Left lung (tissue), 4 donors: ENCODE measurements at regions not wholly inside any gene's neighbourhood (a gene's known extent, or its start where the extent isn't known, plus 50 kb on each side); places are given as distances from the start of the nearest gene placed in this dataset.

Experiments used
- ATAC-seq: fragments of 200-7000 bp; cut with Tn5 transposase; one replicate; pipeline ENCODE4 v1.9.1; 2020; ENCODE audit warnings: moderate library complexity
- DNase-seq, 4 donors: peaks; one replicate each; pipeline ENCODE4 v3.0.0-alpha.2; 2013 to 2020
- H3K27ac ChIP-seq, 2 donors: fragments of 200-600 bp; sonication (generic) in 1 of 2; one replicate each; pipeline versions ENCODE4 v1.5.0 to v1.8.0; 2020 to 2021
- H3K27me3 ChIP-seq, 2 donors: fragments of 200-600 bp; sonication (generic) in 1 of 2; one replicate each; pipeline versions ENCODE4 v1.5.0 to v1.8.0; 2020 to 2021
- H3K36me3 ChIP-seq, 2 donors: fragments of 200-600 bp; sonication (generic) in 1 of 2; one replicate each; pipeline versions ENCODE4 v1.5.0 to v1.8.0; 2020 to 2021
- H3K4me1 ChIP-seq, 2 donors: fragments of 200-600 bp; one replicate each; pipeline ENCODE4 v1.8.0; 2021
- H3K4me3 ChIP-seq, 2 donors: fragments of 200-600 bp; sonication (generic) in 1 of 2; one replicate each; pipeline versions ENCODE4 v1.5.0 to v1.8.0; 2020 to 2021; ENCODE audit warnings: mild to moderate bottlenecking in 1 of 2
- H3K9me3 ChIP-seq, 2 donors: fragments of 200-600 bp; sonication (generic) in 1 of 2; one replicate each; pipeline versions ENCODE4 v1.5.0 to v1.8.0; 2020 to 2021
- CTCF ChIP-seq, 2 donors: fragments of 200-600 bp; sonication (generic) in 1 of 2; IDR thresholded peaks; one replicate each; pipeline versions ENCODE4 v1.5.0 to v1.8.0; 2021; ENCODE audit warnings: antibody characterized with exemption in 2 of 2
- intact Hi-C, 2 donors: fragments of 100-400 bp; cut with DNase I; formaldehyde crosslinking; loops; one replicate each; pipeline versions ENCODE4 v1.11.2 to v1.14.2; 2022
- donor health status: DM: no; HTN: yes; CAD: no.
- donor health status: DM: no; HTN: no; CAD: no.

GRCh38 chr3:153731071-153731470, 390.1 kb upstream of the ARHGEF26 start:
- no peaks in the 10 kb centered on the region for H3K27me3 ChIP-seq
- TF ChIP-seq CTCF (IDR thresholded peaks at IDR 0.05) = no peak
- ATAC-seq = no peak
- no peaks in the 10 kb centered on the region for H3K36me3 ChIP-seq
- peaks cover 0 to 13% of the 10 kb centered on the region in 2 donors for H3K9me3 ChIP-seq
- no peak overlapping the region for H3K4me3 ChIP-seq
- no peak overlapping the region for H3K27ac ChIP-seq
- H3K4me1 ChIP-seq = no peaks in the 10 kb centered on the region
- intact Hi-C loops = no loop called here
- DNase-seq = no peak

- ATAC-seq (peak; percentile 29), DNase-seq (no peak)
- no peak for TF ChIP-seq CTCF (IDR thresholded peaks at IDR 0.05)
These were observed 386.2 kb upstream of the ARHGEF26 start for GRCh38 chr3:153734777-153735551.

GRCh38 chr3:153740109-153740508, 381.1 kb upstream of the ARHGEF26 start:
- ATAC-seq (no peak), DNase-seq (no peak)
- intact Hi-C loops = no loop called here
- Histone ChIP-seq H3K4me3 (no peak overlapping the region), H3K9me3 (no peaks in the 10 kb centered on the region), H3K4me1 (no peaks in the 10 kb centered on the region), H3K27ac (no peak overlapping the region), H3K36me3 (no peaks in the 10 kb centered on the region), H3K27me3 (no peaks in the 10 kb centered on the region)
- TF ChIP-seq CTCF (IDR thresholded peaks at IDR 0.05) = no peak

More at GRCh38 chr3:153734777-153735551, 386.2 kb upstream of the ARHGEF26 start:
- intact Hi-C loops = no loop called here
- Histone ChIP-seq H3K4me3 (no peak overlapping the region), H3K27me3 (no peaks in the 10 kb centered on the region), H3K4me1 (no peaks in the 10 kb centered on the region), H3K9me3 (peaks cover 0 to 13% of the 10 kb centered on the region in 2 donors), H3K27ac (no peak overlapping the region), H3K36me3 (no peaks in the 10 kb centered on the region)

- intact Hi-C loops = no loop called here
- no peak for ATAC-seq
- no peak overlapping the region for H3K4me3 ChIP-seq
These were observed 376.3 kb upstream of the ARHGEF26 start for GRCh38 chr3:153744889-153745288.

GRCh38 chr3:153746211-153746610, 375.0 kb upstream of the ARHGEF26 start:
- intact Hi-C loops = no loop called here
- ATAC-seq (no peak), DNase-seq (no peak)
- no peak for TF ChIP-seq CTCF (IDR thresholded peaks at IDR 0.05)
- H3K9me3 ChIP-seq = no peaks in the 10 kb centered on the region
- no peak overlapping the region for H3K27ac ChIP-seq
- no peaks in the 10 kb centered on the region for H3K4me1 ChIP-seq
- no peaks in the 10 kb centered on the region for H3K27me3 ChIP-seq
- H3K36me3 ChIP-seq = no peaks in the 10 kb centered on the region
- H3K4me3 ChIP-seq = no peak overlapping the region

More at GRCh38 chr3:153744889-153745288, 376.3 kb upstream of the ARHGEF26 start:
- no peak for TF ChIP-seq CTCF (IDR thresholded peaks at IDR 0.05)
- Histone ChIP-seq H3K27me3 (no peaks in the 10 kb centered on the region), H3K36me3 (no peaks in the 10 kb centered on the region), H3K4me1 (no peaks in the 10 kb centered on the region), H3K27ac (no peak overlapping the region), H3K9me3 (no peaks in the 10 kb centered on the region)
- no peak for DNase-seq
